T-helper 1 cell treated with Interleukin-12 subunit alpha and Interleukin-12 subunit beta and Interleukin-4 antibody, amounts not matched to agents 30 ng/mL and 1 ng/mL, for 36 hours (primary cell): ENCODE measurements at regions not wholly inside any gene's neighbourhood (a gene's known extent, or its start where the extent isn't known, plus 50 kb on each side); places are given as distances from the start of the nearest gene placed in this dataset.

Experiments used
- intact Hi-C: fragments of 100-400 bp; cut with micrococcal nuclease; formaldehyde crosslinking; loops from one replicate; pipeline ENCODE4 v1.15.1; 2024

DNA sequence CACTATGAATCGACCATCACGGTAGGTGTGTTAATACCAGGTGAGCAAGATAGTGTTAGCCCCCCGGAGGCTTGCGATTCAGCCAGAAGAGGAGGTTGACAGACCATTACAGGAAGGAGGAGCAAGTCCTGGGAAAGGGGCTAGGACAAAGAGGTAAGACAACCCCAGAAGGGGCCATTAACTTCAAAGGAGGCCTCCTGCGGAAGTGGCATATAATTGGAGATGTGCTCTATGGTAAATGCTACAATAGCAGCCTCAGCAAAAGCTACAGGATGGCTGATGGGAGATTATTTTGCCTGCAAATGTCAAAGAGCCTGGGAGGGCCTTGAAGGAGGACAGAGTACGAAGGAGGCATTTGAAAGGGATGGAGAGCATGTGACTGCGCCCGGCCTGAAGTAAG lies 108.6 kb upstream of the CITED2 start:
- intact Hi-C loops = no loop called here

DNA sequence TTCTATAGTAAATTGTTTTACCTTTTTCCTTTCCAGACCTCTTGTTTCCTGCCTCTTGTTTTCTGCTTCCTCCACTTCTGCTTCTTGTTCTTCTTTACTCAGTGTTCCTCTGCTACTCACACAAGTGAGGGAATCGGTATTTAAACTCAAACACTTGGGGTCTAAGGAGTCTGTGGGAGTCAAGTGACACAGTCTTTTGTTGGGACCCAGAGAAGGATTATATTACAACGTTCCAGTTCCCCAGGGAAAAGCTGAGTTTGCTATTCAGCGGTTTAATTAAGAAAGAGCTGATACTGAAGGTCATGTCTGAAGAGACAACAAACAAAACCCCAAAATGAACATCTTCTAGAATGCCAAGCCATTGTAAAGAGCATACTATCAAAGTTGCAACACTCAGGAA lies 107.8 kb upstream of the CITED2 start:
- intact Hi-C loops = no loop called here

DNA sequence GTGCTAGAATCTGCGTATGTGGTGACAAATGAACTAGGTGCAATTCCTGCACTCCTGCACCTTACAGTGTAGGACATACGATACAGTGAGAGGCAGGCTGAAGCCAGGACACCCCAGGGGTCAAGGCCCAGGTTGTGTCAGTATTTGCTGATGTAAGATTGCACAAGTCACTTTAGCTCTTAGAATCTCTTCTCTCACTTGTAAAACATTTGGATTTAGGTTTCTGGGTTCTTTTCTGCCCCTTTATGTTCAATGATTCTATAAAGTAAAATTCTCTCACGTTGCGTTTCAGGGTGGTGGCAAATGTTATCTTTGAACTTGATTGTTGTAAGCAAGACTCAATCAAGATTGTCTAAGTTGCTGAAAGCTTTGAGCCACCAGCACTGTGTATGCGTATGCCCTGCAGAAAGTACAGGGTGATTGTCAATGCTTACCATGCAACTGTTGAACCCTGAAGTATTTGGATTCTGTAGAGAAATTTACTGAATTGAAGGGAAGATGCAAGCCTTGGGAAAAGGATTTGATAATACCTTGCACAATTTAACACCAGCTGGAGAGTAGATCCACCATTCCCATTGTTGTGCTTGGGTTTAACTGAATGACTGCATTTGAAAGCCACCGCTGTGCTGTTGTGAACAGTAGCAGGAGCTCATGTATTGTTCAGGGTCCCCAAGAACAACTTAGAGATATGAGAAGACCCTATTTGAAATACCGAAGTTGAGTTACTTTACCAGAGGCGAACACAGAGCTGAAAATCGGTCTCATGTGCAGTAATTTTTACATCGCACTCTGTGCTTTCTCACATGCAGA lies 106.1 kb upstream of the CITED2 start:
- intact Hi-C loops = no loop called here

DNA sequence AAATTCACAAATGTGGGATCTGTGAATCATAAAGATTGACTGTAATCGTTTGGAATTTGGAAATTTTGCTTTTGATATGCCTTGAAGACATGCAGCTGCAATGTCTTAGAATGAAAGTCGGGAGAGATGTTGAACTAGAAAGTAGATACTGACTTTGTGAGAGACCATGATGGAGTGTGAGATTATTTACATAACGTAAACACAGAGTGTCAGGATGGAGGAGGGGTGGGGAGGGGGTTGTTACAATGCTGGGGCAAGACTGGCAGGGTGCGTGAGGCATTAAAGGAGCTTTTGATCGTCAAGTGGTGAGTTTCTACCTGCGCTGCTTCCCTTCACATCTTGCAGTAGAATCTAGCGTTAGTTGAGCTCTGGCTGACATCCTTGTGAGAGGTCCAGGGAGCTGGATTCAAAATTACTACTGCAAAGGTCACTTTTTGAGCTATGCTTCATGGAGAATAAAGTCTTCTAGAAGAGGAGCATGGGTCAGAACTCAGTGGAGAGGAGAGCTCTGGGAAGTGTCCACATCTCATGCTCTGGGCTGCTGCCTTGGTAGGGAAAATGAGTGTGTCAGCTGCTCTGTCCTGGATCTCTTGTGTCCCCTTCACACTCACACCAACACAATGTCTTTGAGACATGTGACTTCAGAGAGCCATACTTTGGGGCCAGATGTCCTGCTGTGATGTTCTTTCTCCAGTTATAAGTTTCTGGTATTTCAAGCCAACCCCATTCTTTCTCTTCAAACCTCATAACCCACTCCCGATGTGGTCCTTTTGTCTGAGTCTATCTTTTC lies 105.2 kb upstream of the CITED2 start:
- intact Hi-C loops = no loop called here

DNA sequence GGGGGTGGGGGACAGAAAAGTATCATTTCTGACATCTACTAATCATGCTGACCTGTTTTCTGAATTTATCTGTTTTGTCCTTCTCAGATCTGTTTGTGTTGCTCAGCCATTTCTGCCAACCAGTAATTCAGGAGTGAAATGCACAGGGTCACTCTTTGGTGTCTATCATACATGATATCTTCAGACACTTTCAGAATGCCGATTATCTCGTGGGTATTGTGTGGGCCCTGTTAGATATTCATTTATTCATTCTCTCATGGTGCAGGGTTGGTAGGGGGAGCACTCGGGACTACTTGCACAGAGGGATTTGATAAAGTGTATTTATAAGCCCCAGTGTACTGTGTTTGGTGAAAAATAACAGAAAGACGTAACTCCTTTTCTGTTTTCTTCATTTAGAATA lies 101.2 kb upstream of the CITED2 start:
- intact Hi-C loops = no loop called here

DNA sequence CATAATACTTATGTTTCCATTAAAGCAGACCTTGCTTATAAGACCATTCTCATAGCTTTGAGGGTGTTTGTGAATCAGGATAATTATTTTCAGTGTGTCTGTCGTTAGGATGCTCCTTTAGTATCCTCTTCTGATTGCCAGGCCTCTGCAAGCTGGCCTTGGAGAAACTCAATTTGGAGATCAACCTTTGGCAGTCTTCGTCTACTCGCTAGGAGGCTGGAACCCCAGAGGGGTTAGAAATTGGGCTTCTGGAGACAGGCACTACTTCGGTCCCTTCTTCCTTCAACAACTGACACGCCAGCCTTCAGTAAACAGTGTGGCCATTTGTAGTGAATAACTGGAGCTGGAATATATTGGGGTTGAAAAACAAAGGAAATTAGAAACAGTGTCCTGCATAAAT lies 100.8 kb upstream of the CITED2 start:
- intact Hi-C loops = no loop called here

DNA sequence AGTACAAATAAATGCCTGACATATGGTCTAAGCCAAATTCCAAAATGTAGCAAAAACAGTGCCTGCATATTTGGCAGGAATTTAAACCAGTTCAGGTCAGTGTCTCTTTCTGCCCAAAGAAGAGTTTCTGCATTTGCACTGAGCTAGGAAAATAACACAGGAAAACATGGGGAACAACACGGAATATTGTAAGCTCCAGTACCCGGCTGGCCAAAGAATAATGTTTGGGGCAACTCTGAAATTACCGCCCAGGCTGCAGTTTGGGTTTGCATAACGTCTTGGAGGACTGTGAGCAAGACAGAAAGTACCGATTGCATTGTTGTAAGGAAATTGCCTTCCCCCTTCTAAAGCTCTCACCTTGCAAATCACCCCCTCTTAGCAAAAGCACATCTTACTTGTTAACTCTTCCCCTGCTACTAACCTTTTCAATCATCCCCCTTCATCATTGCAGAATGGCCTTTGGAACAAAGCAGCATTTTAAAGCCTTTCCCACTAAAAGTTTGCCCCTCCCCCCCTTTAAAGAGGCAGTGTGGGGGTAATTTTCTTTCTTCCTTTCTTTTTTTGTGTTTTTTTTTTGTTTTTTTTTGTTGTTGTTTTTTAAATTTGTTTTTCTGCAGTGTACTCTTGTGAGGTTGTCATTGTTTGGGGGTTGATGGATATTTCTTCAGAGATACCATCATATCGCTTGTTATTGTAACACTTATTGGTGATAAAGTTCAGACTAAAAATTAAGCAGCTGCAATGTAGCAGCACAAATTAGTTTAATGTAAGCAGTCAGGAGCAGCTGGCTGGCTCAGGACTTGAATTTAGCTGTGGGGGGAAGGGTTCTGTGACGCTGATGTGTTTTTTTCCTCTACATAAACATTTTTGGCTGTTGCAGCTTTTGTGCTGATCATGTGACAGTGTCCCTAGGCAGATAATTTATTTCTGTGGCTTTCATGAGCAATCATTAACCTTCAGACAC lies 100.0 kb upstream of the CITED2 start:
- intact Hi-C loops = no loop called here

DNA sequence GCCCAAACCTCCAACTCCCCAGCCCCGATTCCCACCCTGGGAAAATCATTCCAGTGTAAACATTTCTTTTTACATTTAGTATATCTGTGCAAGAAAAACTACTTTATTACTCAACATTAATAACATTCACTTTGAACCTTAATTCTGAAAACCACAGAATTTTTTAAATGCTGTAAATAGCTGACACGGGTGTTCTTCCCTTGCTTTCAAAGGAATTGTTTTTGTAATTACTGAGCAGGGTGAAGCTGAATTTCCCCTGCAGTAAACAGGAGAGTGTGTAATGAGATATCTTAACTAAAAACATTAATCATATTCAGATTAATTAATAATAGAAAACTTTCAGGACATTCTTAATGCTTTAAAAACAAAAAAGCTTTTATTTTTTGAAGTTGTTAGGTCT lies 99.3 kb upstream of the CITED2 start:
- intact Hi-C loops = no loop called here

DNA sequence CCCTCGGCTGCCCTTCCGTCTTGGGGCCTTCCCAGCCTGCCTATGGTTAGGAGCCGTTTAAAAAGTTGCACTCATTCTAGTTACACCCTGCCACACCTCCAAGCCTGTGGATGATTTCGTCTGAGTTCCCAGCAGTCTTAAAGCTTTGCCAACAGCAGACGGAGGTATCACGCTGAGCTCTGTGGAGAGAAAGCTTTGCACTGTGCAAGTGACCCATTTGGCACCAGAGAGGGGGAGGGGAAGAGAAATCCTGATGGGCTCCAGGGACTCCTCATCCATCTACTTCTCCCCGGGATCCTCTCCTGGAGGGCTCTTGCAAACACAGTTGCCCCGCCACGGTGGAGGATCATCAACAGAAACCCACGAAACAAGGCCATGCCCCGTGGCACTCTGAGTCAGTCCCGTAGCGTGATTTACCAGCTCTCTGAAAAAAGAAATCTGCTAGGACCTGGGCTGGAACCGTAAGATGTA lies 98.8 kb upstream of the CITED2 start:
- intact Hi-C loops = no loop called here

DNA sequence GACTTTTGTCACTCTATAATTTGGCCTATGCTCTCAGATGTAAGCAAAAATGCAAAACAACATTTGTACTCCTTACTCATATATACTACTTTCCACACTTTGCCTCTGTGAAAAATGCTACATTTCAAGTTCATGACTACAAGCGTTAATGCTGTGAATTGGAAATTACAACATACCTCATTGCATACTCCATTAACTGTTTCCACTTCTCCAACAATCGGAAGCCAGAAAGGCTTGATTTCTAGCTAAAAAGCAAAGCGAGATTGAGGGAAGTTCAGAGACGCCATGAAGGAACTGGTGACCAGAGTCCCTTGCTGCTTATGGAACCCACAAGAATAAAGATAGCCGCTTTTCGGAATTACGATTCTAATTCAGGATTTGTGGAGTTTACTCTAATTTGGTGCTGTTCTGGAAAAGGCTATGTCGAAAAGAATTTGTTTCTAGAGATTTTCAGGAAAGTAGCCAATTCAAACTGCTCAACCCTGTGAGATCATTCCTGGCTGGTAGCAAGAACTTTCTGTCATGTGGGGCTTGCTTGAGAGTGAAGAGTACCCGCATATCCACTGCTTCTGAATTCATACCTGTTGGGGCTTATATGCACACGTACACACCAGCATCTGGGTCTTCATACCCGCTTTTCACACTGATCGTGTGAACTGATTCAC lies 98.0 kb upstream of the CITED2 start:
- intact Hi-C loops = no loop called here

DNA sequence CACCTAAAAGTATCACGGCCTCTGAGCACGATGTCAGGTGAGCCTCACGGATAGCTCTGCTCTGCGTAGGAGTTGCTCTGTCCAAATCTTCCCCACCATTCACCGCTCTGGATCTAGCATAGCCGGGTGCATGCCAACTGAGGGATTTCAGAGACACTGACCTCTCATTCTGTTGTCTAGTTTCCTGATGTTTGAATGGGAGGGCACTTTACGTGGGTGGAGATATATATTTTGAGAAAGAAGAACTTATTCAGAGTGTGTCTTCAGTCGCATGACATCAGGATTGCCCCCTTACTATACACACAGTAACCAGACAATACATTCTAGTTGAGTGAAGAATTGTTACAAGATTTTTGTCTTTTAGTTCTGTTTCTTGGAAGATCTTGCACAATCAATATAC lies 96.5 kb upstream of the CITED2 start:
- intact Hi-C loops = no loop called here

DNA sequence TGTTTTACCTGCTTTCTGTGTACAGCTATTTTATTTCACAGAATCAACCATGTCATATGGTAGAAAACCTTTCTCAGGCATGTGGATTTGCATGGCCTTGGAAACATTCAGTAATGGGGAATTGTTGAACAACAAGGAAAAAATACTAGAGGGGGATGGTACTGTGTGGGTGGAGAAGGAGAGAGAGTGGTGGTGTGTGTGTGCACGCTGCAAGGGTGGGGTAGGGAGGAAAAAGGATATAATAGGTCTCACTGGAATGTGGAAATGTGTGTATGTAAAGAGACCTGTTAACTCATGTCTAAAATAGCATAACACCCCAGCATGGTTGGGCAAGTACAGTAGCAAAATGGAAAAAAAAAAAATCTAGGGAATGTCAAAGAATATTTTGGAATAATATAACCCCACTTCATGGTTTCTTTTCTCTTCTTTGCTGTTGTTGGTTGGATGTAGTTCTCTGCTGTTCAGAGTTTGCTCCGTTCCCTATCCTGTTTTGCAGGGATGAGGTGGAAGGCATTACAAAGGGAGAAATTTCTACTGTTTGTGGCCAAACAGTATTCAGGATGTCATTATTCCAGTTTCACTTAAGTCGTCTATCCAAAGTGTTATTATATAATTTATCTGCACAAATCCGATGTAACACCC lies 93.9 kb upstream of the CITED2 start:
- intact Hi-C loops = no loop called here

DNA sequence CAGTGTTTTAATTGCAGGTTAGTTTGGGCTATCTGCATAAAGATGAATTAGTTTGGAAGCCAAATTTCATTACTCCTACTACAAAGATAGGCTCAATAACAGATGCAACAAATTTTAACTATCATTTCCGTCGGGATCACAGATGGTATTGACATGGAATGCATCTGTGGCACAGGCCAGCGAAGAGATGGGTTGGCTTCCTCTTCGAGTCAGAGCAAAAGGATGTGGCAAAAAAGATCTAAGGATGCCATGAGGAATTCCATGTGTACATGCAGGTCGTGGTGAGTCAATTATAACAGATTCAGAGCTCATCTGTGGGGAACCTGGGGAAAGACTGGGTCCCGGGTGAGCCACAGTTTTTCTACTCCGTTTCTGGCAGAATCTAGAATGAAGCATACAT lies 83.0 kb upstream of the CITED2 start:
- intact Hi-C loops = no loop called here

DNA sequence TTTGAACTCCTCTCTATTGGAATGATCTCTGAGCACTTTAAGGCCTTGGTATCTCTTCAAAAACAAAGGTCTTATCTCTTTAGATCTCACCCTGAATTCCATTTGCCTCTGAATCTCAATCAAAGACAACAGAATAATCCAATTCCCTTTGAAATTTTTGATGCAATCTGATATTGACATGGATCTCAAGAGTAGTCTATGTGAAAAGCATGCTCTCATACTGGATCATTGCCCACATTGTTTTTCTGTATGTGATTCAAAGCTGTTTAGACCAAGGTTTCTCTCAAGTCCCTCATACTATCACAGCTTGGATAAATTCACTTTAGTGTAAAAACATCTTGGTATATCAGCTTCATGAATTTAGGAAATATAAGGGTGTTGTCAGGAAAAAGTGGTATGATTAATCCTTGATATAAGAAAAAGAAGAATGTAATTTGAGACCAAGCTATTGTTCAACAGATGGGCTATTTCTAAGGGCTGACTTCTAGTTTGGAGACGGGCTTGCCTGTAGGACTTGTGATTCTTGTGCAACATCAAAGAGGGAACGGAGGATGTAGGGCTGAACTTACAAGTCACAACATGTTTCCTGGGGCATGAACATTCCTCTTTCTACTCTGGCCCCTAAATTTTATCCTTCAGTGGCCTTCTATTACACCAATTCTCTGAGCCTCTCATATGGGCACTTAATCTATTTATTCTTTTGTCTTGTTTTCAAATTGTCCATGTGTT lies 77.9 kb upstream of the CITED2 start:
- intact Hi-C loops = no loop called here

DNA sequence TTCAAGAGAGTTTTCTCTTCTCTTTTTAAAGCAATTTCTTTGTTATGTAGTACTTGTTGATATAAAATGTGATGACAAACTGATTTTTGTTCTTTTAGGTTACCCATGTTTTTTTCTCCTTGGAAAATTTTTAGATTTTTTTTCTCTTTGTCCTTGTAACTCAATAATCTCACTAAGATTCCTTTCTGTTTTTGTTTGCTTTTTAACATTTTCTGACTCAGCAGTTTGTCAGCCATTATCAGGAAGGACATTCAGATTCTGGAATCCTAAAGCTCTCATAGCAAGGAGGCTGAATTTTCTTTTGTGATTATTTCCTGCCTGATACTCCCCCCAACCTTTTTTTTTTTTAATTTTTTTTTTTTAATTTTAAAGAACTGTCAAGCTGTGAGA lies 75.2 kb upstream of the CITED2 start:
- intact Hi-C loops = no loop called here

DNA sequence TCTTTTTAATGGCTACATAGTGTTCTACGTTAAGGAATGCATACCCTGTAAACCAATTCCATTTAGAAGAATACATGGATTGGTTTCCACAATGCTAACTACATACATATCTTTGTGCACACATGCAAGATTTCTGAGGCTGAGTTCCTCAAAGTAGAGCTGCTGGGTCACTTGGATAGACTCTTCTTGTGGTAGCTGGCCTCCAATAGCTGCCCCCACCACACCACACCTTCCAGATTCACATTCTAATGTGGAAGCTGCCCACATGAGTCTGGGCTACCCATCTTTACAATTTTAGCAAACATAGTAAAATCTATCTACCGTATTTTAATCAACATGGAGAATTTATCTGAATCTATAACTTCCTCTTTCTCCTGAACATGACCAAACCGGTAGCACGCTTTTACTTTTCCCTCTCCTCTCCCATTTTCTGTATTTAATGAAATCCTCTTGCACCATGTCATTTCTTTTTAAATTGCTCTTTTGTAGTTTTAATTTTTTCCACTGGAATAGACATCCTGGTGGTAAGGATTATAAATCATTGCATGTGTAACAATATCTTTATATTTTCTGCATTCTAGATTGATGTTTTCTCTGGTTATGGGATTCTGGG lies 74.7 kb upstream of the CITED2 start:
- intact Hi-C loops = no loop called here

DNA sequence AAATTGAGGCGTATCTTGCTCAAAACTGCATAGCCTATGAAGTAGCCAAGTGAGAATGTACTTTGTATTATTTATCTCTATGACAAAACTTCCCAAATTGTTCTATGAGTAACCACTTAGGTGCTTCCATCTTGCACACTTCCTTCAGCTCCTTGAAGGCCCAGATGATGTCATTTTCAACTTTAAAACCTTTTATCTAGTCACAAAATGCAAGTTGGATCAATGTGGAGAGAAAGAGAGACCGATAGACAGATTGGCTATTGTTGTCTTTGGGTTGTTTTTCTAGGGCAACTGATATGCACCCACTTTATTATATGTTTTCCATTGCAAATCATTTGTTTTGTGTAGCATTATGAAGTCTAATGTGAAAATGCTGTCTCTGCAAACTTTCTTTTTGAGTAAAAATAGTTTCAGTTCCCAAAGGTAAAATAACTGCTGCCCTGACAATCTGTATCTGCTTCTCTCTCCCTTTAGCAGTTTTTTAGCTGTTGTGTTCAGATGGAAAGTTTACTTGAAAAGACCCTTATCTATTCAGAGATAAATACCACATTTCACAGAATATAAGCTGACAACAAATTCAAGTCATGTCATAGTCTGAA lies 73.7 kb upstream of the CITED2 start:
- intact Hi-C loops = no loop called here

DNA sequence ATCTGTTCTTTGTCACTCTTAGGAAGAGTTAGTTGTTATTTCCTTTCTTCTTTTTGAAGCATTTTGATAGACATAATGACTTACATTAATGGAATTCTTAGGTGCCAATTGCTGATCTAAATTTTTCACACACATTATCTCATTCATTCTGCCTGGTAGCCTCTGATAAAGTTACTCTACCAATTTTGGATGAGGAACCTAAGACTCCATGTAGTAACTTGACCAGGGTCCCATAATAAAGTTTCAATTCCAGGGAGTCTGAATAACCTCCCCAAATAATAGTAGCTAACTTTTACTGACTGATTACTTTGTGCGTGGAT lies 73.2 kb upstream of the CITED2 start:
- intact Hi-C loops = no loop called here
